Esophagus muscularis mucosa (tissue), 4 donors: ENCODE measurements at regions not wholly inside any gene's neighbourhood (a gene's known extent, or its start where the extent isn't known, plus 50 kb on each side); places are given as distances from the start of the nearest gene placed in this dataset.

Source experiments
- EP300 ChIP-seq: sonication (generic); formaldehyde crosslinking; IDR thresholded peaks from one replicate; pipeline ENCODE4 v1.6.1; 2017; ENCODE audit warnings: antibody characterized with exemption
- POLR2A ChIP-seq: fragments of 450-650 bp; IDR thresholded peaks from one replicate; pipeline ENCODE4 v1.6.1; 2017; ENCODE audit warnings: antibody characterized with exemption, moderate library complexity, mild to moderate bottlenecking, low read depth
- POLR2AphosphoS5 ChIP-seq, 2 donors: sonication (generic); formaldehyde crosslinking; IDR thresholded peaks; one replicate each; pipeline ENCODE4 v1.6.1; 2017; ENCODE audit warnings: antibody characterized with exemption in 2 of 2
- TF ChIP-seq, protein P1 (sequence below), 3 experiments: fragments of 200-600 bp in 2 of 3; fragments of 450-650 bp in 1 of 3; sonication (generic) in 2 of 3; IDR thresholded peaks; one replicate each; pipeline ENCODE4 v1.5.1; 2017 to 2019; ENCODE audit warnings: antibody characterized with exemption in 3 of 3, mild to moderate bottlenecking in 2 of 3, moderate library complexity in 1 of 3

DNA sequence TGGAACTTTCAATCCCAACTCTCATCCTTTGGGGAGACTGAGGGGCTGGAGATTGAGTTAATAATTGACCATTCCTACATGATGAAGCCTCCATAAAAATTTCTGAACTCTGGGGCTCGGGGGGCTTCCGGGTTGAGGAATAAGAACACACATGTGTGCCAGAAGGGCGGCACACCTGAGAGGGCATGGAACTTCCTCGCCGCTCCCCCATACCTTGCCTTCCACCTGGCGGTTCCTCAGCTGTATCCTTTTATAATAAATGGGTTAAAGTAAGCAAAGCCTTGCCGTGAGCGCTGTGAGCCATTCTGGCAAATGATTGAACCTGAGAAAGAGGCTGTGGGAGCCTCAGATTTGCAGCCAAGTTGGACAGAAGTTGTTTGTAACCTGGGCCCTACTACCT, 164.8 kb downstream of the LY86 start:
- no peak for TF ChIP-seq POLR2A
- TF ChIP-seq, protein P1, sequence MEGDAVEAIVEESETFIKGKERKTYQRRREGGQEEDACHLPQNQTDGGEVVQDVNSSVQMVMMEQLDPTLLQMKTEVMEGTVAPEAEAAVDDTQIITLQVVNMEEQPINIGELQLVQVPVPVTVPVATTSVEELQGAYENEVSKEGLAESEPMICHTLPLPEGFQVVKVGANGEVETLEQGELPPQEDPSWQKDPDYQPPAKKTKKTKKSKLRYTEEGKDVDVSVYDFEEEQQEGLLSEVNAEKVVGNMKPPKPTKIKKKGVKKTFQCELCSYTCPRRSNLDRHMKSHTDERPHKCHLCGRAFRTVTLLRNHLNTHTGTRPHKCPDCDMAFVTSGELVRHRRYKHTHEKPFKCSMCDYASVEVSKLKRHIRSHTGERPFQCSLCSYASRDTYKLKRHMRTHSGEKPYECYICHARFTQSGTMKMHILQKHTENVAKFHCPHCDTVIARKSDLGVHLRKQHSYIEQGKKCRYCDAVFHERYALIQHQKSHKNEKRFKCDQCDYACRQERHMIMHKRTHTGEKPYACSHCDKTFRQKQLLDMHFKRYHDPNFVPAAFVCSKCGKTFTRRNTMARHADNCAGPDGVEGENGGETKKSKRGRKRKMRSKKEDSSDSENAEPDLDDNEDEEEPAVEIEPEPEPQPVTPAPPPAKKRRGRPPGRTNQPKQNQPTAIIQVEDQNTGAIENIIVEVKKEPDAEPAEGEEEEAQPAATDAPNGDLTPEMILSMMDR (IDR thresholded peaks at IDR 0.05) = no peak
- no peak for TF ChIP-seq POLR2AphosphoS5 (IDR thresholded peaks at IDR 0.05)
- no peak for TF ChIP-seq EP300
